ENCODE measurements at regions not wholly inside any gene's neighbourhood (a gene's known extent, or its start where the extent isn't known, plus 50 kb on each side); places are given as distances from the start of the nearest gene placed in this dataset.

- no peaks in the 10 kb centered on the region for H3K4me1 ChIP-seq
- H3K4me3 ChIP-seq = no peak overlapping the region
- H3K27ac ChIP-seq = no peak overlapping the region
- ATAC-seq = no peak
- no peaks in the 10 kb centered on the region for H3K36me3 ChIP-seq
- TF ChIP-seq POLR2A (IDR thresholded peaks at IDR 0.05) = no peak
- TF ChIP-seq POLR2AphosphoS5 (IDR thresholded peaks at IDR 0.05) = no peak
- no peak for TF ChIP-seq EP300 (IDR thresholded peaks at IDR 0.05)
- no peak for TF ChIP-seq CTCF (IDR thresholded peaks at IDR 0.05)
- peaks cover 0 to 16% (median 0%) of the 10 kb centered on the region in 3 donors for H3K9me3 ChIP-seq
- WGBS, 2 donors (ENCODE audit: low coverage in 1 of 2) = 100% methylated on average over 1 of the region's 1 CpG; no CpG with 5 or more reads in 1 of the 2 donors
- no peaks in the 10 kb centered on the region for H3K27me3 ChIP-seq
These were observed 363.3 kb downstream of the ZNF516 start for GRCh38 chr18:76131738-76132137.

GRCh38 chr18:76130845-76131244 is 364.2 kb downstream of the ZNF516 start:
- Histone ChIP-seq H3K4me3 (no peak overlapping the region), H3K27me3 (no peaks in the 10 kb centered on the region), H3K9me3 (peaks cover 0 to 16% (median 0%) of the 10 kb centered on the region in 3 donors), H3K27ac (no peak overlapping the region), H3K4me1 (no peaks in the 10 kb centered on the region), H3K36me3 (no peaks in the 10 kb centered on the region)
- ATAC-seq = peak; percentile 28
- 86 to 100% methylated on average over 2 to 13 of the region's 13 CpGs for WGBS, 2 donors (ENCODE audit: low coverage in 1 of 2)
- no peak for TF ChIP-seq CTCF (IDR thresholded peaks at IDR 0.05)
- TF ChIP-seq POLR2A (IDR thresholded peaks at IDR 0.05) = no peak
- no peak for TF ChIP-seq POLR2AphosphoS5 (IDR thresholded peaks at IDR 0.05)
- no peak for TF ChIP-seq EP300 (IDR thresholded peaks at IDR 0.05)

GRCh38 chr18:76126327-76126726 is 368.7 kb downstream of the ZNF516 start:
- 17% methylated on average over 1 of the region's 6 CpGs; no CpG with 5 or more reads in 1 of the 2 donors for WGBS, 2 donors (ENCODE audit: low coverage in 1 of 2)
- no peaks in the 10 kb centered on the region for H3K9me3 ChIP-seq
- H3K27me3 ChIP-seq = no peaks in the 10 kb centered on the region
- H3K36me3 ChIP-seq = no peaks in the 10 kb centered on the region
- TF ChIP-seq CTCF (IDR thresholded peaks at IDR 0.05) (peak in 1 of 4 experiments; percentile 19), POLR2AphosphoS5 (IDR thresholded peaks at IDR 0.05) (no peak)
- no peak overlapping the region for H3K27ac ChIP-seq
- ATAC-seq = no peak
- no peaks in the 10 kb centered on the region for H3K4me1 ChIP-seq
- no peak overlapping the region for H3K4me3 ChIP-seq

GRCh38 chr18:76121011-76121410 is 374.0 kb downstream of the ZNF516 start:
- no peaks in the 10 kb centered on the region for H3K27me3 ChIP-seq
- ATAC-seq = no peak
- no peak overlapping the region for H3K27ac ChIP-seq
- 56 to 86% methylated on average over 4 to 5 of the region's 5 CpGs for WGBS, 2 donors (ENCODE audit: low coverage in 1 of 2)
- no peaks in the 10 kb centered on the region for H3K36me3 ChIP-seq
- H3K4me3 ChIP-seq = no peak overlapping the region
- H3K4me1 ChIP-seq = no peaks in the 10 kb centered on the region
- TF ChIP-seq POLR2AphosphoS5 (IDR thresholded peaks at IDR 0.05) = no peak
- TF ChIP-seq EP300 (IDR thresholded peaks at IDR 0.05) = no peak
- no peak for TF ChIP-seq CTCF (IDR thresholded peaks at IDR 0.05)
- TF ChIP-seq POLR2A (IDR thresholded peaks at IDR 0.05) = no peak
- no peaks in the 10 kb centered on the region for H3K9me3 ChIP-seq

DNA sequence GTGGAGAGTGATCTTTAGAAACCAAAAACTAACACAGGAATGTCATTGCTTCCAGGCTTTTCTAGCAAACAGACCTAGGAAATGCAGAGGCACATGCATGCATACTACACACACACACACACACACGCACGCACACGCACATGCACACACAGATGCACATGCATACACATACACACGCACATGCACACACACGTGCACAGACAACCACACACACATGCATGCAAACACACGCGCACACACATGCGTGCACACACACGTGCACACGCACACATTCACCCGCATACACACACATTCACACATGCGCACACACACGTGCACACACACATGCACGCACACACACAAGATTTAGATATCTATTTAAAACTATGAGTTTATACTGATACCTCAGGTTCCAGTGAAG is 379.5 kb downstream of the ZNF516 start:
- no peak for ATAC-seq
- H3K36me3 ChIP-seq = no peaks in the 10 kb centered on the region
- no peaks in the 10 kb centered on the region for H3K4me1 ChIP-seq
- 85 to 97% methylated on average over 6 to 13 of the region's 14 CpGs for WGBS, 2 donors (ENCODE audit: low coverage in 1 of 2)
- H3K4me3 ChIP-seq = no peak overlapping the region
- H3K27me3 ChIP-seq = no peaks in the 10 kb centered on the region
- peaks cover 0 to 6% (median 0%) of the 10 kb centered on the region in 3 donors for H3K9me3 ChIP-seq
- H3K27ac ChIP-seq = no peak overlapping the region
- no peak for TF ChIP-seq POLR2AphosphoS5 (IDR thresholded peaks at IDR 0.05)
- no peak for TF ChIP-seq EP300 (IDR thresholded peaks at IDR 0.05)
- TF ChIP-seq CTCF (IDR thresholded peaks at IDR 0.05) = no peak
- no peak for TF ChIP-seq POLR2A (IDR thresholded peaks at IDR 0.05)
